ENCODE measurements at regions not wholly inside any gene's neighbourhood (a gene's known extent, or its start where the extent isn't known, plus 50 kb on each side); places are given as distances from the start of the nearest gene placed in this dataset.
"Not testable (repeated sequence)": the region's sequence is repeated elsewhere in the genome, so short reads cannot be mapped to it uniquely, and the experiment has no call there.

- DNase-seq (ENCODE audit: low read depth in 4 of 4, low spot score in 3 of 4): peak; percentile 32 to 62 (median 46)
Measured at GRCh38 chr13:76829572-76830327, 56.5 kb downstream of the KCTD12 start.

- DNase-seq (ENCODE audit: low read depth in 4 of 4, low spot score in 3 of 4): no peak
Measured at GRCh38 chr13:76828316-76828741, 57.9 kb downstream of the KCTD12 start.

GRCh38 chr13:76826527-76826926, 59.7 kb downstream of the KCTD12 start:
- DNase-seq (ENCODE audit: low read depth in 4 of 4, low spot score in 3 of 4): no peak

GRCh38 chr13:76825430-76825829, 60.8 kb downstream of the KCTD12 start:
- no peak for DNase-seq (ENCODE audit: low read depth in 4 of 4, low spot score in 3 of 4)

GRCh38 chr13:76823969-76824368, 62.2 kb downstream of the KCTD12 start:
- no peak for DNase-seq (ENCODE audit: low read depth in 4 of 4, low spot score in 3 of 4)

- DNase-seq (ENCODE audit: low read depth in 4 of 4, low spot score in 3 of 4): no peak
Measured at GRCh38 chr13:76822698-76823267, 63.4 kb downstream of the KCTD12 start.

- not testable (repeated sequence) for DNase-seq (ENCODE audit: low read depth in 4 of 4, low spot score in 3 of 4)
Measured at GRCh38 chr13:76821222-76821621, 65.0 kb downstream of the KCTD12 start.

GRCh38 chr13:76820759-76821158, 65.4 kb downstream of the KCTD12 start:
- DNase-seq (ENCODE audit: low read depth in 4 of 4, low spot score in 3 of 4): no peak

- DNase-seq (ENCODE audit: low read depth in 4 of 4, low spot score in 3 of 4): no peak
Measured at GRCh38 chr13:76816394-76816793, 69.8 kb downstream of the KCTD12 start.

- no peak for DNase-seq (ENCODE audit: low read depth in 4 of 4, low spot score in 3 of 4)
Measured at GRCh38 chr13:76815344-76815743, 70.9 kb downstream of the KCTD12 start.

- no peak for DNase-seq (ENCODE audit: low read depth in 4 of 4, low spot score in 3 of 4)
Measured at GRCh38 chr13:76813891-76814290, 72.3 kb downstream of the KCTD12 start.

- no peak for DNase-seq (ENCODE audit: low read depth in 4 of 4, low spot score in 3 of 4)
Measured at GRCh38 chr13:76813000-76813691, 73.1 kb downstream of the KCTD12 start.

GRCh38 chr13:76812206-76812897, 73.9 kb downstream of the KCTD12 start:
- no peak for DNase-seq (ENCODE audit: low read depth in 4 of 4, low spot score in 3 of 4)

- DNase-seq (ENCODE audit: low read depth in 4 of 4, low spot score in 3 of 4): no peak
Measured at GRCh38 chr13:76809389-76809788, 76.8 kb downstream of the KCTD12 start.

- DNase-seq (ENCODE audit: low read depth in 4 of 4, low spot score in 3 of 4): no peak
Measured at GRCh38 chr13:76808927-76809326, 77.3 kb downstream of the KCTD12 start.

- DNase-seq (ENCODE audit: low read depth in 4 of 4, low spot score in 3 of 4): no peak
Measured at GRCh38 chr13:76804801-76805200, 81.4 kb downstream of the KCTD12 start.

GRCh38 chr13:76803831-76804230, 82.4 kb downstream of the KCTD12 start:
- no peak for DNase-seq (ENCODE audit: low read depth in 4 of 4, low spot score in 3 of 4)

- DNase-seq (ENCODE audit: low read depth in 4 of 4, low spot score in 3 of 4): no peak
Measured at GRCh38 chr13:76800943-76801342, 85.3 kb downstream of the KCTD12 start.

- peak in 1 of 4 donors; percentile 48 for DNase-seq (ENCODE audit: low read depth in 4 of 4, low spot score in 3 of 4)
Measured at GRCh38 chr13:76799696-76800095, 86.5 kb downstream of the KCTD12 start.

- no peak for DNase-seq (ENCODE audit: low read depth in 4 of 4, low spot score in 3 of 4)
Measured at GRCh38 chr13:76798037-76798436, 88.2 kb downstream of the KCTD12 start.

GRCh38 chr13:76797361-76797760, 88.8 kb downstream of the KCTD12 start:
- DNase-seq (ENCODE audit: low read depth in 4 of 4, low spot score in 3 of 4): no peak

All from left renal pelvis (tissue), 4 donors.